ENCODE measurements at regions not wholly inside any gene's neighbourhood (a gene's known extent, or its start where the extent isn't known, plus 50 kb on each side); places are given as distances from the start of the nearest gene placed in this dataset.

- Histone ChIP-seq H3K9me3 (no peaks in the 10 kb centered on the region), H3K4me1 (peaks cover 19% of the 10 kb centered on the region), H3K4me3 (no peak overlapping the region), H3K36me3 (no peaks in the 10 kb centered on the region), H3K27ac (no peak overlapping the region), H3K27me3 (no peaks in the 10 kb centered on the region)
- TF ChIP-seq CTCF (IDR thresholded peaks at IDR 0.05) = no peak
- TF ChIP-seq POLR2AphosphoS5 (IDR thresholded peaks at IDR 0.05) = no peak
- no peak for TF ChIP-seq POLR2A (IDR thresholded peaks at IDR 0.05)
- DNase-seq (ENCODE audit: low spot score in 2 of 2) = no peak
- 93% methylated on average over 5 of the region's 5 CpGs for WGBS
Observed at GRCh38 chr6:163776196-163776905, 361.8 kb downstream of the QKI start.

- H3K36me3 ChIP-seq = no peaks in the 10 kb centered on the region
- 71% methylated on average over 3 of the region's 3 CpGs for WGBS
- peaks cover 11% of the 10 kb centered on the region for H3K4me1 ChIP-seq
- H3K27ac ChIP-seq = no peak overlapping the region
- H3K4me3 ChIP-seq = no peak overlapping the region
- H3K9me3 ChIP-seq = no peaks in the 10 kb centered on the region
- DNase-seq (ENCODE audit: low spot score in 2 of 2) = no peak
- no peak for TF ChIP-seq POLR2A (IDR thresholded peaks at IDR 0.05)
- TF ChIP-seq POLR2AphosphoS5 (IDR thresholded peaks at IDR 0.05) = no peak
- TF ChIP-seq CTCF (IDR thresholded peaks at IDR 0.05) = no peak
- no peaks in the 10 kb centered on the region for H3K27me3 ChIP-seq
Observed at GRCh38 chr6:163775313-163775712, 360.8 kb downstream of the QKI start.

GRCh38 chr6:163774485-163774884 is 360.0 kb downstream of the QKI start:
- 88% methylated on average over 8 of the region's 8 CpGs for WGBS

GRCh38 chr6:163773646-163774045 is 359.1 kb downstream of the QKI start:
- DNase-seq (ENCODE audit: low spot score in 2 of 2) = no peak
- 79% methylated on average over 4 of the region's 4 CpGs for WGBS
- Histone ChIP-seq H3K9me3 (no peaks in the 10 kb centered on the region), H3K27me3 (no peaks in the 10 kb centered on the region), H3K36me3 (no peaks in the 10 kb centered on the region), H3K27ac (no peak overlapping the region), H3K4me3 (no peak overlapping the region), H3K4me1 (no peaks in the 10 kb centered on the region)
- TF ChIP-seq EP300 (IDR thresholded peaks at IDR 0.05) (no peak), POLR2AphosphoS5 (IDR thresholded peaks at IDR 0.05) (no peak), POLR2A (IDR thresholded peaks at IDR 0.05) (no peak)

More at GRCh38 chr6:163774485-163774884, 360.0 kb downstream of the QKI start:
- no peak overlapping the region for H3K27ac ChIP-seq
- H3K4me3 ChIP-seq = no peak overlapping the region
- DNase-seq (ENCODE audit: low spot score in 2 of 2) = no peak
- H3K27me3 ChIP-seq = no peaks in the 10 kb centered on the region
- no peaks in the 10 kb centered on the region for H3K9me3 ChIP-seq
- no peaks in the 10 kb centered on the region for H3K36me3 ChIP-seq
- peaks cover 3% of the 10 kb centered on the region for H3K4me1 ChIP-seq
- TF ChIP-seq POLR2AphosphoS5 (IDR thresholded peaks at IDR 0.05) (no peak), POLR2A (IDR thresholded peaks at IDR 0.05) (no peak), EP300 (IDR thresholded peaks at IDR 0.05) (no peak), CTCF (IDR thresholded peaks at IDR 0.05) (no peak)

DNA sequence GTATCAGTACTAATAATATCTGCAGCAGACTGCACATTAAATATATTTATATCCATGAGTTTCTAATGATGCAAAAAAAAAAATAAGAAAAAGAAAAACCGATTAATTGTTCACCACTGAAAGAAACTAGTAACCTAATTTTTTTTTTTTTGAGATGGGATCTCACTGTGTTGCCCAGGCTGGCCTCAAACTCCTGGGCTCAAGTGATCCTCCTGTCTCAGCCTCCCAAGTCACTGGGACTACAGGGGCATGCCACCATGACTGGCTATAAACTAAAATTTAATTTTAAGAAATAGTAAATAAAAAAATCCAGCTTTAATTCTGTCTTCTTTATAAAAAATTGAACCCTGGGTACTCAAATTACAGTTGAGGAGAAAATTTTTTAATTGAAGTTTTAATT is 358.2 kb downstream of the QKI start:
- no peaks in the 10 kb centered on the region for H3K27me3 ChIP-seq
- no peak overlapping the region for H3K27ac ChIP-seq
- WGBS = 89% methylated on average over 1 of the region's 1 CpG

More for the DNA sequence above, 358.2 kb downstream of the QKI start:
- TF ChIP-seq POLR2AphosphoS5 (IDR thresholded peaks at IDR 0.05) (no peak), EP300 (IDR thresholded peaks at IDR 0.05) (no peak), CTCF (IDR thresholded peaks at IDR 0.05) (no peak), POLR2A (IDR thresholded peaks at IDR 0.05) (no peak)
- Histone ChIP-seq H3K9me3 (no peaks in the 10 kb centered on the region), H3K4me3 (no peak overlapping the region), H3K4me1 (no peaks in the 10 kb centered on the region), H3K36me3 (no peaks in the 10 kb centered on the region)
- DNase-seq (ENCODE audit: low spot score in 2 of 2) = no peak
